ENCODE measurements at regions not wholly inside any gene's neighbourhood (a gene's known extent, or its start where the extent isn't known, plus 50 kb on each side); places are given as distances from the start of the nearest gene placed in this dataset.

DNA sequence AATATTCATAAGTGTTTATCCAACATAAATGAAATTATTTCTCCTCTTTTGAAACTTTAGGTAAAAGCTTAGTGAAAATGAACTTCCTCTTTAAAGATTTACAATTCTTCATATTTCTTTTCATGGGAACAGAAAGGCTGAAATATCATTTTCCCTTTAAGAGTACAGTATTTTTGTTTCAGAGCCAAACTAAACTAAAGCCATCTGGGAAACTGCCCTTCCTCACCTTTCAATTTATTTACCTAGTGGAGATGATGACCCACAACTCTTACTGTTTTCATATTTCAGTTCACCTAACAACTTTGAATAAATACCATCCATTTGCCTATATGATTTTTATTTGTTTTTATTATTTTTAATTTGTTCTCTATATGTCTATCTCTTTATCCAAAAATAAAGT lies 105.4 kb downstream of the ALX1 start:
- TF ChIP-seq, protein P1, sequence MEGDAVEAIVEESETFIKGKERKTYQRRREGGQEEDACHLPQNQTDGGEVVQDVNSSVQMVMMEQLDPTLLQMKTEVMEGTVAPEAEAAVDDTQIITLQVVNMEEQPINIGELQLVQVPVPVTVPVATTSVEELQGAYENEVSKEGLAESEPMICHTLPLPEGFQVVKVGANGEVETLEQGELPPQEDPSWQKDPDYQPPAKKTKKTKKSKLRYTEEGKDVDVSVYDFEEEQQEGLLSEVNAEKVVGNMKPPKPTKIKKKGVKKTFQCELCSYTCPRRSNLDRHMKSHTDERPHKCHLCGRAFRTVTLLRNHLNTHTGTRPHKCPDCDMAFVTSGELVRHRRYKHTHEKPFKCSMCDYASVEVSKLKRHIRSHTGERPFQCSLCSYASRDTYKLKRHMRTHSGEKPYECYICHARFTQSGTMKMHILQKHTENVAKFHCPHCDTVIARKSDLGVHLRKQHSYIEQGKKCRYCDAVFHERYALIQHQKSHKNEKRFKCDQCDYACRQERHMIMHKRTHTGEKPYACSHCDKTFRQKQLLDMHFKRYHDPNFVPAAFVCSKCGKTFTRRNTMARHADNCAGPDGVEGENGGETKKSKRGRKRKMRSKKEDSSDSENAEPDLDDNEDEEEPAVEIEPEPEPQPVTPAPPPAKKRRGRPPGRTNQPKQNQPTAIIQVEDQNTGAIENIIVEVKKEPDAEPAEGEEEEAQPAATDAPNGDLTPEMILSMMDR (IDR thresholded peaks at IDR 0.05; ENCODE audit: low read depth, low read length), result no peak
- no peak for TF ChIP-seq EZH2phosphoT487 (IDR thresholded peaks at IDR 0.05; ENCODE audit: low read depth)
